GM20000 (cell line): ENCODE measurements at regions not wholly inside any gene's neighbourhood (a gene's known extent, or its start where the extent isn't known, plus 50 kb on each side); places are given as distances from the start of the nearest gene placed in this dataset.
"Not testable (repeated sequence)": the region's sequence is repeated elsewhere in the genome, so short reads cannot be mapped to it uniquely, and the experiment has no call there.

Experiments
- DNase-seq: peaks from one replicate; pipeline ENCODE4 v3.0.0; 2012; ENCODE audit warnings: low spot score
- TF ChIP-seq, protein P1 (sequence below): IDR thresholded peaks from 2 replicates; pipeline ENCODE4 v1.5.1; 2012; ENCODE audit warnings: mild to moderate bottlenecking, control low read depth; ENCODE audit errors: extremely low read depth, missing control alignments

DNA sequence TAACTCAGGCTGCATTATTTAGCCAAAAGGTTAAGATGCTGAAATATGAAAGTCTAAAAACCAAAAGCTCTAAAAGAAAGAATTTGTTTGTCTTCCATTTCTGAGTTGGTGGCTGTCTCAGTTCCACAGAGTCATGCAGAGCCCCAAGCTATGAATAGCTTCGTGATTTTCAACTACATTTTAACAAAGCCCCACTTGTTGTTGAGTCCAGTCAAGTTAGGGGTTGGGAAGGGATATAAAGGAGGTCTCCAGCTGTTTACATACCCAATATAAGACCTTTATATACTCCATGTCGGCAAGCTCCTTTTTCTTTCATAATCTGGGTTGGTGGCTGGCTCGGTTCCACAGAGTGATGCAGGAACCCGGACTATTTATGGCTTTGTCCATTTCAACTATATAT is 924.6 kb upstream of the PRKX start:
- TF ChIP-seq, protein P1, sequence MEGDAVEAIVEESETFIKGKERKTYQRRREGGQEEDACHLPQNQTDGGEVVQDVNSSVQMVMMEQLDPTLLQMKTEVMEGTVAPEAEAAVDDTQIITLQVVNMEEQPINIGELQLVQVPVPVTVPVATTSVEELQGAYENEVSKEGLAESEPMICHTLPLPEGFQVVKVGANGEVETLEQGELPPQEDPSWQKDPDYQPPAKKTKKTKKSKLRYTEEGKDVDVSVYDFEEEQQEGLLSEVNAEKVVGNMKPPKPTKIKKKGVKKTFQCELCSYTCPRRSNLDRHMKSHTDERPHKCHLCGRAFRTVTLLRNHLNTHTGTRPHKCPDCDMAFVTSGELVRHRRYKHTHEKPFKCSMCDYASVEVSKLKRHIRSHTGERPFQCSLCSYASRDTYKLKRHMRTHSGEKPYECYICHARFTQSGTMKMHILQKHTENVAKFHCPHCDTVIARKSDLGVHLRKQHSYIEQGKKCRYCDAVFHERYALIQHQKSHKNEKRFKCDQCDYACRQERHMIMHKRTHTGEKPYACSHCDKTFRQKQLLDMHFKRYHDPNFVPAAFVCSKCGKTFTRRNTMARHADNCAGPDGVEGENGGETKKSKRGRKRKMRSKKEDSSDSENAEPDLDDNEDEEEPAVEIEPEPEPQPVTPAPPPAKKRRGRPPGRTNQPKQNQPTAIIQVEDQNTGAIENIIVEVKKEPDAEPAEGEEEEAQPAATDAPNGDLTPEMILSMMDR: no peak
- DNase-seq: no peak

GRCh38 chrX:4627414-4627813 is 914.0 kb upstream of the PRKX start:
- TF ChIP-seq, protein P1: no peak

DNA sequence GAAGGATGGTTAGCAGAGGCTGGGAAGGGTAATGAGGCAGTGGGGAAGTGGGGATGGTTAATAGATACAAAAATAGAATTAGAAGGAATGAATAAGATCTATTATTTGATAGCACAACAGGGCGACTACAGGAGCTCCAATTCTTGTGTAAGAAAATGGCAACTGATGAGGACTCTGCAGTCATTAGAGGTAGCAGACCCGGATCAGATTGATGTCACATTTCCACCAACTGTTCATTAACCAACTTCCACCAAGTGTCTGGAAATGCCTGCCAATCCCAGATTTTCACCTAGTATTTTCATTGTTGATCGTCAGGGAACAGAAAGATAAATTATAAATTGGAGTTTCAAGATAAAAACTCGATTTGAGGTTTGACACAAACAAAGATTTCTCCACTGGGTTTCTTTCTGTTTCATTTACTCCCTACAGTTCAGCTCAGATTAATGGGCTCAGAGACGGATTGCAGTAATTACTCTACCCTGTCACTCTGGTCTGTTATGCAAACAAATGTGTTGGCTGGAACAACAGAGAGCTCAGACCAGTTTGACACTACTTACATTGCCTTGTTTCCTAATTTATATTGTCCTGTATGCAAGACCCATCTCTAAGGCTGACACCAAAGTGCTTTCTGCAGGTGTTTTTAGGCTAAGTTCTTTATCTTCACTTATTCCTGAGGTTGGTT is 909.2 kb upstream of the PRKX start:
- TF ChIP-seq, protein P1: no peak
- no peak for DNase-seq

More at GRCh38 chrX:4627414-4627813, 914.0 kb upstream of the PRKX start:
- DNase-seq: no peak

DNA sequence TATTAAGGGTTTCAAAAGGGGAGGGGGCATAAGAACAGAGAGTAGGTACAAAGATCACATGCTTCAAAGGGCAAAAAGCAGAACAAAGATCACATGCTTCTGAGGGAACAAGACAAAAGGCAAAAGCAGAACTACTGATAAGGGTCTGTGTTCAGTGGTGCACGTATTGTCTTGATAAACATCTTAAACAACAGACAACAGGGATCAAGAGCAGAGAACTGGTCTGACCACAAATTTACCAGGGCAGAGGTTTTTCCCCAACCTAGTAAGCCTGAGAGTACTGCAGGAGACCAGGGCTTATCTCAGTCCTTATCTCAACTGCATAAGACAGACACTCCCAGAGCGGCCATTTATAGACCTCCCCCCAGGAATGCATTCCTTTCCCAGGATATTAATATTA is 900.2 kb upstream of the PRKX start:
- DNase-seq: not testable (repeated sequence)

- TF ChIP-seq, protein P1: no peak
- no peak for DNase-seq
Observed at GRCh38 chrX:4588893-4589292, 875.4 kb upstream of the PRKX start.

DNA sequence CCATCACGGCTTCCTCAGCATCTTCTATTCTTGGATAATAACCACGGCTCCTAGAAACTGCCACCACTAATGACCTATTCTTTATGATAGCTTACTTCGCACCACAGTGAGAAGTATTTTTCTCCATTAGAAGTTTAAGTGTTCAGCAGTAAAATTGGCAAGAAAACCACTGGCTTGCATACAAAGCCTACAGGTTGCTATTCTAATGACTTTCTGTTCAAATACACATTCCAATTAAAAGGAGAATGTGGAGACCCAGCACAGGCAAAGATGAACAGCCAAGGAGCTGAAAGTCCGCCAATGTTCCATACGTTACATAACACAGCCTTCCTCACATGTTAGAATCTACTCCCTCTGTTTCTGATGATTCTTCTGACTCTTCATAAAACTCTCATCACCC is 875.0 kb upstream of the PRKX start:
- DNase-seq: no peak
- TF ChIP-seq, protein P1: no peak

- no peak for DNase-seq
- TF ChIP-seq, protein P1: no peak
Observed at GRCh38 chrX:4588056-4588455, 874.6 kb upstream of the PRKX start.

GRCh38 chrX:4579999-4580398 is 866.5 kb upstream of the PRKX start:
- DNase-seq: no peak
- TF ChIP-seq, protein P1: no peak
